Progenitor cell of endocrine pancreas (in vitro differentiated cells): ENCODE measurements at regions not wholly inside any gene's neighbourhood (a gene's known extent, or its start where the extent isn't known, plus 50 kb on each side); places are given as distances from the start of the nearest gene placed in this dataset.

ENCODE experiments used
- DNase-seq: peaks from one replicate; pipeline ENCODE4 v3.0.0; 2021; ENCODE audit warnings: low spot score; ENCODE audit not compliant: unreplicated experiment
- H3K27ac Mint-ChIP-seq: 2 replicates; pipeline ENCODE4 v1.8.0; 2021; ENCODE audit warnings: mild to moderate bottlenecking, moderate library complexity, mixed read lengths
- H3K27me3 Mint-ChIP-seq: 2 replicates; pipeline ENCODE4 v1.8.0; 2021; ENCODE audit warnings: mixed read lengths
- H3K36me3 Mint-ChIP-seq: 2 replicates; pipeline ENCODE4 v1.8.0; 2022; ENCODE audit warnings: mixed read lengths; ENCODE audit not compliant: insufficient read depth
- H3K4me1 Mint-ChIP-seq: 2 replicates; pipeline ENCODE4 v1.8.0; 2021; ENCODE audit warnings: low read depth, mixed read lengths
- H3K4me3 Mint-ChIP-seq: 2 replicates; pipeline ENCODE4 v1.8.0; 2021; ENCODE audit warnings: low read depth, mild to moderate bottlenecking, moderate library complexity, mixed read lengths
- H3K9me3 Mint-ChIP-seq: 2 replicates; pipeline ENCODE4 v1.8.0; 2021; ENCODE audit warnings: low read depth, mixed read lengths
- CTCF ChIP-seq: fragments of 200-600 bp; sonication (generic); IDR thresholded peaks from one replicate; pipeline ENCODE4 v1.5.0; 2021; ENCODE audit warnings: antibody characterized with exemption, mild to moderate bottlenecking; ENCODE audit not compliant: unreplicated experiment

DNA sequence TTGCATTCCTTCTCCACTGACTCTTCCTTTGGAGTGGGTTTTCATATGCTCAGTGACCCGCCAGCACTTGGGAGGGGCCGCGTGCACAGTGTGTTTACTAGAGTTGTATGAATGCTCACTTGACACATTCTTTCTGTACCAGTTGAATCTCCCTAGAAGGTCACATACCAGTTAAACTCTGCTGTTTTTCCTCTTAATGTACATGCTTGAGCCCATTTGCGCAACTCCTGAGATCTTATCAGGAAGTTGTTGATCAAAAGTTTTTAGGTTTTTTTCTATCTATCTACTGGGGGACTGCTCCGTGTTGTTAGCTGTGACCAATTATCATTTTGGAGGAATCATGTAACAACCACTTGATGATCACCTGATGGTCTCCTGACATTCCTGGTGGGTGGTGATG is 392.7 kb downstream of the CDH9 start:
- no peak overlapping the region for H3K27ac Mint-ChIP-seq
- TF ChIP-seq CTCF = no peak
- DNase-seq = no peak
- peaks cover 1% of the 10 kb centered on the region for H3K9me3 Mint-ChIP-seq
- no peaks in the 10 kb centered on the region for H3K27me3 Mint-ChIP-seq
- no peak overlapping the region for H3K4me3 Mint-ChIP-seq
- no peaks in the 10 kb centered on the region for H3K36me3 Mint-ChIP-seq
- no peaks in the 10 kb centered on the region for H3K4me1 Mint-ChIP-seq

- Mint-ChIP-seq H3K27ac (no peak overlapping the region), H3K36me3 (no peaks in the 10 kb centered on the region), H3K27me3 (no peaks in the 10 kb centered on the region), H3K9me3 (peaks cover 4% of the 10 kb centered on the region), H3K4me1 (no peaks in the 10 kb centered on the region), H3K4me3 (no peak overlapping the region)
- no peak for DNase-seq
- TF ChIP-seq CTCF = no peak
Measured at GRCh38 chr5:26641492-26641891, 396.9 kb downstream of the CDH9 start.

- Mint-ChIP-seq H3K9me3 (no peaks in the 10 kb centered on the region), H3K36me3 (no peaks in the 10 kb centered on the region)
- no peak for DNase-seq
Measured at GRCh38 chr5:26625099-26625498, 413.3 kb downstream of the CDH9 start.

GRCh38 chr5:26622947-26623346 is 415.4 kb downstream of the CDH9 start:
- DNase-seq = no peak
- TF ChIP-seq CTCF = no peak
- no peak overlapping the region for H3K27ac Mint-ChIP-seq
- H3K27me3 Mint-ChIP-seq = no peaks in the 10 kb centered on the region
- no peaks in the 10 kb centered on the region for H3K9me3 Mint-ChIP-seq
- H3K4me3 Mint-ChIP-seq = no peak overlapping the region
- no peaks in the 10 kb centered on the region for H3K36me3 Mint-ChIP-seq
- peaks cover 11% of the 10 kb centered on the region for H3K4me1 Mint-ChIP-seq

More at GRCh38 chr5:26625099-26625498, 413.3 kb downstream of the CDH9 start:
- Mint-ChIP-seq H3K4me3 (no peak overlapping the region), H3K4me1 (peaks cover 10% of the 10 kb centered on the region), H3K27me3 (no peaks in the 10 kb centered on the region), H3K27ac (no peak overlapping the region)
- TF ChIP-seq CTCF = no peak

GRCh38 chr5:26610577-26610976 is 427.8 kb downstream of the CDH9 start:
- no peak overlapping the region for H3K4me3 Mint-ChIP-seq
- DNase-seq = no peak
- no peak for TF ChIP-seq CTCF
- no peaks in the 10 kb centered on the region for H3K27me3 Mint-ChIP-seq
- no peaks in the 10 kb centered on the region for H3K36me3 Mint-ChIP-seq
- peaks cover 4% of the 10 kb centered on the region for H3K9me3 Mint-ChIP-seq
- no peaks in the 10 kb centered on the region for H3K4me1 Mint-ChIP-seq
- no peak overlapping the region for H3K27ac Mint-ChIP-seq
